ENCODE measurements at regions not wholly inside any gene's neighbourhood (a gene's known extent, or its start where the extent isn't known, plus 50 kb on each side); places are given as distances from the start of the nearest gene placed in this dataset.

- no peak for TF ChIP-seq CTCF (IDR thresholded peaks at IDR 0.05)
- no peak for DNase-seq
- Histone ChIP-seq H3K4me3 (no peak overlapping the region), H3K36me3 (no peaks in the 10 kb centered on the region), H3K9me3 (peaks cover 0 to 9% of the 10 kb centered on the region in 2 donors), H3K27me3 (no peaks in the 10 kb centered on the region), H3K4me1 (no peaks in the 10 kb centered on the region), H3K27ac (no peak overlapping the region)
- intact Hi-C loops (cut with DNase I): no loop called here
- no peak for ATAC-seq
Measured at GRCh38 chr6:133156689-133157088, 84.5 kb upstream of the EYA4 start.

GRCh38 chr6:133157995-133158394 lies 83.2 kb upstream of the EYA4 start:
- Histone ChIP-seq H3K4me3 (no peak overlapping the region), H3K27me3 (no peaks in the 10 kb centered on the region), H3K27ac (no peak overlapping the region), H3K4me1 (no peaks in the 10 kb centered on the region), H3K36me3 (no peaks in the 10 kb centered on the region), H3K9me3 (peaks cover 0 to 5% of the 10 kb centered on the region in 2 donors)
- intact Hi-C loops (cut with DNase I): no loop called here
- no peak for TF ChIP-seq CTCF (IDR thresholded peaks at IDR 0.05)
- no peak for DNase-seq
- no peak for ATAC-seq

GRCh38 chr6:133159255-133159795 lies 81.8 kb upstream of the EYA4 start:
- ATAC-seq: no peak
- no peak overlapping the region for H3K27ac ChIP-seq
- DNase-seq: no peak
- no peak overlapping the region for H3K4me3 ChIP-seq
- H3K4me1 ChIP-seq: no peaks in the 10 kb centered on the region
- no peaks in the 10 kb centered on the region for H3K36me3 ChIP-seq
- no peak for TF ChIP-seq CTCF (IDR thresholded peaks at IDR 0.05)
- intact Hi-C loops (cut with DNase I): no loop called here
- peaks cover 0 to 4% of the 10 kb centered on the region in 2 donors for H3K9me3 ChIP-seq
- no peaks in the 10 kb centered on the region for H3K27me3 ChIP-seq

GRCh38 chr6:133160536-133160935 lies 80.6 kb upstream of the EYA4 start:
- no peak for ATAC-seq
- H3K9me3 ChIP-seq: no peaks in the 10 kb centered on the region
- TF ChIP-seq CTCF (IDR thresholded peaks at IDR 0.05): no peak
- intact Hi-C loops (cut with DNase I): no loop called here
- H3K27ac ChIP-seq: no peak overlapping the region
- H3K4me3 ChIP-seq: no peak overlapping the region
- no peak for DNase-seq
- H3K36me3 ChIP-seq: no peaks in the 10 kb centered on the region
- no peaks in the 10 kb centered on the region for H3K4me1 ChIP-seq
- H3K27me3 ChIP-seq: no peaks in the 10 kb centered on the region

- H3K27me3 ChIP-seq: no peaks in the 10 kb centered on the region
- no peak overlapping the region for H3K27ac ChIP-seq
- DNase-seq: no peak
- ATAC-seq: no peak
- H3K4me1 ChIP-seq: no peaks in the 10 kb centered on the region
- no peak overlapping the region for H3K4me3 ChIP-seq
- H3K9me3 ChIP-seq: no peaks in the 10 kb centered on the region
- H3K36me3 ChIP-seq: no peaks in the 10 kb centered on the region
- no peak for TF ChIP-seq CTCF (IDR thresholded peaks at IDR 0.05)
- intact Hi-C loops (cut with DNase I): no loop called here
Measured at GRCh38 chr6:133165235-133165634, 75.9 kb upstream of the EYA4 start.
